Ishikawa (cell line): ENCODE measurements at regions not wholly inside any gene's neighbourhood (a gene's known extent, or its start where the extent isn't known, plus 50 kb on each side); places are given as distances from the start of the nearest gene placed in this dataset.

ENCODE experiments used
- CEBPB ChIP-seq: IDR thresholded peaks from 2 replicates; pipeline ENCODE4 v1.6.1; 2012
- CREB1 ChIP-seq: IDR thresholded peaks from 2 replicates; pipeline ENCODE4 v1.6.1; 2012; ENCODE audit warnings: low read depth
- EGR1 ChIP-seq: IDR thresholded peaks from 2 replicates; pipeline ENCODE4 v1.6.1; 2012
- EP300 ChIP-seq: IDR thresholded peaks from 2 replicates; pipeline ENCODE4 v1.6.1; 2012; ENCODE audit warnings: borderline replicate concordance
- MAX ChIP-seq: IDR thresholded peaks from 2 replicates; pipeline ENCODE4 v1.6.1; 2012
- RAD21 ChIP-seq: IDR thresholded peaks from 2 replicates; pipeline ENCODE4 v1.6.1; 2012; ENCODE audit warnings: low read depth
- REST ChIP-seq: IDR thresholded peaks from 2 replicates; pipeline ENCODE4 v1.6.1; 2012; ENCODE audit warnings: low read depth, mild to moderate bottlenecking
- TAF1 ChIP-seq: IDR thresholded peaks from 2 replicates; pipeline ENCODE4 v1.6.1; 2012; ENCODE audit warnings: low read depth, mild to moderate bottlenecking
- USF1 ChIP-seq: IDR thresholded peaks from 2 replicates; pipeline ENCODE4 v1.6.1; 2012
- YY1 ChIP-seq: IDR thresholded peaks from 2 replicates; pipeline ENCODE4 v1.6.1; 2012; ENCODE audit warnings: low read depth
- ZBTB7A ChIP-seq: IDR thresholded peaks from 2 replicates; pipeline ENCODE4 v1.6.1; 2012; ENCODE audit warnings: low read depth

- TF ChIP-seq EP300 = no peak
- no peak for TF ChIP-seq RAD21
- no peak for TF ChIP-seq CREB1
- TF ChIP-seq CEBPB = no peak
- TF ChIP-seq TAF1 = no peak
- no peak for TF ChIP-seq MAX
- TF ChIP-seq ZBTB7A = no peak
- TF ChIP-seq USF1 = no peak
- no peak for TF ChIP-seq REST
- TF ChIP-seq EGR1 = no peak
- no peak for TF ChIP-seq YY1
These were observed 99.4 kb upstream of the MAP3K1 start for GRCh38 chr5:56715986-56716385.
